GM12891 (cell line): ENCODE measurements at regions not wholly inside any gene's neighbourhood (a gene's known extent, or its start where the extent isn't known, plus 50 kb on each side); places are given as distances from the start of the nearest gene placed in this dataset.

Experiments used
- DNase-seq: peaks from one replicate; pipeline ENCODE4 v3.0.0; 2011; ENCODE audit warnings: low spot score; ENCODE audit not compliant: insufficient read length
- FAIRE-seq: peaks from 2 replicates; lab custom pipeline; 2011; peaks lifted over from hg19 to GRCh38; lab: Jason Lieb, UNC
- PAX5 ChIP-seq: IDR thresholded peaks from 2 replicates; pipeline ENCODE4 v1.6.1; 2011; ENCODE audit warnings: low read length, moderate library complexity, mild to moderate bottlenecking; ENCODE audit not compliant: insufficient read depth, severe bottlenecking
- POLR2A ChIP-seq: IDR thresholded peaks from 2 replicates; pipeline ENCODE4 v1.6.1; 2011; ENCODE audit warnings: low read depth, low read length, control low read depth
- POLR2AphosphoS5 ChIP-seq: IDR thresholded peaks from 2 replicates; pipeline ENCODE4 v1.6.1; 2011; ENCODE audit warnings: low read depth, low read length, control low read depth
- POU2F2 ChIP-seq: IDR thresholded peaks from 2 replicates; pipeline ENCODE4 v1.6.1; 2011; ENCODE audit warnings: low read depth, mild to moderate bottlenecking, control low read depth, low read length, moderate library complexity
- SPI1 ChIP-seq: IDR thresholded peaks from 2 replicates; pipeline ENCODE4 v1.6.1; 2011; ENCODE audit warnings: low read depth, low read length, control low read depth
- TAF1 ChIP-seq: IDR thresholded peaks from 2 replicates; pipeline ENCODE4 v1.6.1; 2011; ENCODE audit warnings: low read depth, low read length, control low read depth

DNA sequence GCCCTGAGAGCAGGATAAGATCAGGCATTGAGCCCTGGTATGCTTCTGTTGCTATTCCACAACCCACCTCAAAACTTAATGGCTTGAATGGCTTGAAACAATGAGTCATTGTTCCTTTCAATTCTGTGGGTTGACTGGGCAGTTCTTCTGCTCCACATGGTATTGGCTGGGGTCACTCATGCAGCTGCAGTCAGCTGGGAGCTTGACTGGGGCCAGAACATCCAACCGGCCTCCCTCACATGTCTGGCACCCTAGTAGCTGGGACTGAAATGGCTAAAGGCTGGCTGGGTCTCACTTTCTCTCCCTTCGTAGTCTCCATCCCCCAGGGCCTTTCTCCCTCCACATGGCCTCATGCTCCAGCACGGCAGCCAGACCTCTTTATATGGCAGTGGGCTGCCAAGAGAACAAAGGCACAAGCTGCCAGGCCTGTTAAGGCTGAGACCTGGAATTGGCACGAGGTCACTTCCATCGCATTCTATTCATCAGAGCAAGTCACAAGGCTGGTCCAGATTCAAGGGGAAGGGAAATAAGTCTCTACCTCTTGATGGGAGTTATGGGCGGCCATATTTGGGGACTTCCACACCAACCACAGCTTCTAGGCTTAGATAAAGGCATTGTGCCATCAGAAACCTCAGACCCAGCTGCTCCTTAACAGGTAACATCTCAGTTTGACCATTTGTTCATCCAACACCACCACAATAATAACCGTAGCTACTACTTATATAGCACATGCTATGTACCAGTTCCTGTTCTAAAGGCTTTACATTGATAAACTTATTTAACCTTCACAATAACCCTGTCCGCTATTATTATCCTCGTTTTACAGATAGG, 159.7 kb upstream of the ATP6AP2 start:
- DNase-seq: no peak

GRCh38 chrX:40418813-40419195, 162.0 kb upstream of the ATP6AP2 start:
- TF ChIP-seq PAX5: no peak
- no peak for TF ChIP-seq POLR2AphosphoS5
- TF ChIP-seq POU2F2: no peak
- no peak for TF ChIP-seq SPI1
- TF ChIP-seq POLR2A: no peak
- no peak for TF ChIP-seq TAF1
- DNase-seq: no peak
- FAIRE-seq: no peak

More for the DNA sequence above, 159.7 kb upstream of the ATP6AP2 start:
- 0 out of 2 replicates have a peak, but pooled peaks have one; percentile 9 for TF ChIP-seq SPI1
- no peak for TF ChIP-seq POU2F2
- FAIRE-seq: no peak

DNA sequence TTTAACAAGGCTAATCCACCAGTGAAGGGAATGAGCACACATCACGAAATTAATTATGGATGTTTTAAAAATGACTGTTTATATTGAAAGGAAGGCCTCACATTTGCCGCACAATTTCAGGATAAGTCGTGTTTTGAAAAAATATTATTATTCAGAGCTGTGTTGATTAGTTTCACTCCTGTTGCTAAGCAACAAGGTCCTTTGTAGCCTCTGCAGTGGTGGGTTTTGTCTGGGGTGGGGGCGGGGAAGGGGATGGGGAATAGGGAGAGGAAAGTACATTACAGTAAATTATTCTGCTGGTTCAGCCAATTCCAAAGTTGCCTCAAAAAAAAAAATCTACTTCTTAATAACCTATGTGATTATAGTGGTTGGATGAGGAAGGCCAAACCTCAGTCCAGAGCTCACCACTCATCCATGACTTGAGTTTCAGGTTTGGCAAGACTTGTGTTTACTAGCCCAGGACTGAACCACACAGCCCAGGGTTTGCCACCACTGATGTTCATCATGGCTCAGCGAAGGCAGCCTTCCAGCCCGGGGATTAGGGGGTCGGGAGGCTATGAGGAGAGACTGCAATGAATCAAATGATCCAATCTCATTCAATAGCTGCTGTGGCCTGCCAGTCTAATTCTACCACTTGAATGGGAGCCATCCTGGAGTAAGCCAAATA, 162.5 kb upstream of the ATP6AP2 start:
- TF ChIP-seq PAX5: no peak
- TF ChIP-seq POLR2AphosphoS5: no peak
- TF ChIP-seq SPI1: no peak
- TF ChIP-seq TAF1: no peak
- TF ChIP-seq POLR2A: no peak
- DNase-seq (no peak), FAIRE-seq (no peak)

DNA sequence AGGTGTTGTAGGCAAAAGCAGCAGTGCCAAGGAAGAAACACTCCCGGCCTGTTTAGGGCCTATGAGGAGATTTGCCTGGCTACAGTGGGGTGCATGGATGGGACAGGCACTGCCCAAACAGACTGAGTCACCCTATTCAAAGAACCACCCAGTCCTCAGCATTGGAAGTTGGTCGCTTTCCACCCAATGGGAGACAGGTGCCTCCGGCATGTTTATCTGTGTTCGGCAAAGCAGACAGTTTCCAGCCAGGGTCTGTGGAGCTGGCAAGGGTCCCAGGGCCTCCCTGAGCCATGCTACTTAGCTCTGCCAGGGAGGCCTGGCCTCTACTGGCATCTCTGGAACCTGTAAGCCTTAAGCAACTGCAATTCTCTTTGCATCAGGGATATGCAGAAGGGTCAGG, 165.1 kb upstream of the ATP6AP2 start:
- no peak for DNase-seq

DNA sequence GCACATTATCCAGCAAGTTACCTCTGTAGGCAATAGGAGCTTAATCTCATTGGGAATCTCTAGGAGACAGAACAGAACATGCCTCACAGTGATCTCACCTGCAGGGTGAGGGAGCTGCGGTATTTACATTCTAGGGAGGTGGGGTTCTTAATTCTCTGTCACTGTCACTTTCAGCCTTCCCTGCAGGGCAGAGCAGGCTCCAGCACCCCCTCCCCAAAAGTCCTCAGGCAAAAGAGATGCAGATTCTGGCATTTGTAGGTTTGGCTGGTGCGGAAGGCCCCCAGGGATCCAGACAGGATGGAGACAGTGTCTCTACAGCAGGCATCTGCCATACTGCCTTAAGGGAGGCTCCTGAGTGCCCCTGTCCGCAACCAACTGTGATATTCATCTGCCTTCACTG, 166.4 kb upstream of the ATP6AP2 start:
- DNase-seq: no peak

More for the DNA sequence above, 165.1 kb upstream of the ATP6AP2 start:
- FAIRE-seq: no peak
- TF ChIP-seq POU2F2 (no peak), POLR2A (no peak), POLR2AphosphoS5 (no peak), SPI1 (no peak)

DNA sequence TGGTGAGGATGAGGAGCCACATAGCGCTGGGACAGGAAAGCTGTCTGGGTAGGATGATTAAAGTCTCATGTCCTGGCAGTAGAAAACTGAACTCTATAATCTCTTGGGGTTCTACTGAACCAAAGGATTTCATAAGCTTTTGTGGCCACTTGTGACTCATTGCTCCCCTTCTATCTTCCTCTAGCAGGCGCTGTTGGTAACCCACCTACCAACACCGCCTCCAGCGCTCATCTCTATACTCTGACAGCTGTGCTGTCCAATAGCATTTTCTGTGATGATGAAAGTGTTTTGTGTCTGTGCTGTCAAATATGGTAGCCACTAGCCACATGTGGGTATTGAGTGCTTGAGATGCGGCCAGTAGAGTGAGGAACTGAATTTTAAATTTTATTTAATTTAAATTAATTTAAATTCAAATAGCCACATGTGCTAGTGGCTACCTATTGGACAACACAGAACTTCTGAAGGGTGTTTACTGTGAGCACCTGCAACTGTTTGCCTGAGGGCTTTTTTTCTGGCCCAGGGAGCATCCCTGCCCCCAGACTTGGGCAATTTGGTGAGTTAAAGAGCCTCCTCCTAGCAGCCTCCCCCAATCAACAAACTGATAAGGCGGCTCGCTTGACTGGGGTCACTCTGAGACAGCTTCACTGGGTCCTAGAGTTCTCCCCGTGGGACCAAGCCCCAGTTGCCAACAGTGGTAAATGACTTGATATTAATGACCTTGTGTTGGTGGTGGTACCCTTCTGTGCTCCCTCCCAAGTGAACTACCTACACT, 169.2 kb upstream of the ATP6AP2 start:
- FAIRE-seq (no peak), DNase-seq (no peak)
- TF ChIP-seq POU2F2 (no peak), TAF1 (no peak), POLR2A (no peak), SPI1 (no peak), PAX5 (no peak), POLR2AphosphoS5 (no peak)

More for the DNA sequence above, 166.4 kb upstream of the ATP6AP2 start:
- FAIRE-seq: no peak
- TF ChIP-seq POLR2AphosphoS5 (no peak), SPI1 (no peak), POU2F2 (no peak), PAX5 (no peak), POLR2A (no peak), TAF1 (no peak)

- no peak for FAIRE-seq
- DNase-seq: no peak
- TF ChIP-seq POLR2A (no peak), TAF1 (no peak), POU2F2 (no peak), PAX5 (no peak), POLR2AphosphoS5 (no peak)
Observed at GRCh38 chrX:40410859-40411258, 169.9 kb upstream of the ATP6AP2 start.

DNA sequence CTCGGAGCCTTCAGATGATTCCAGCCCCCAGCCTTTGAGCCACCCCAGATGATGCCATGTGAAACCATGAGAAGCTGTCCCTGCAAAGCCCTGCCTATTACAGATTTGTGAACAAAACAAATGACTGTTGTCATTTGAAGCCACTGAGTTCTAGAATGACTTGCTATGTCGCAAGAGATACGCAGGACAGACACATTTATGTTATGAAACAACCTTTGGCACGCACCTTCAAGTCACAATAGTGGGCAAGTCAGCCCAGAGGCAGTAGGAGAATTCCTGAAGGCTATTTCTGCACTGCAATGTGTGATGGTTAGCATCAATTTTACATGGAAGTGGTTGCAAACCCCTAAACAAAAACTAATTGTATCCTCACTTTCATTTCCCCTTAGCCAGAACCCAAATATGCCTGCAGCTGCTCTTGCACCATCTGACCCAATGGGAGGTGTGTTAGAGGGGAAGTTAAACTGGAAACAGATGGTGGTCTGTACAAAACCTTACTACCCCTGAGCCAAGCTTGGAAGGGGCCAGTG, 174.4 kb upstream of the ATP6AP2 start:
- peak; percentile 13 for FAIRE-seq

GRCh38 chrX:40405399-40405798, 175.4 kb upstream of the ATP6AP2 start:
- FAIRE-seq (peak; percentile 56), DNase-seq (no peak)
- TF ChIP-seq POLR2AphosphoS5 (no peak), SPI1 (no peak), PAX5 (no peak), POLR2A (no peak), TAF1 (no peak), POU2F2 (no peak)

More for the DNA sequence above, 174.4 kb upstream of the ATP6AP2 start:
- no peak for DNase-seq
- TF ChIP-seq POLR2AphosphoS5 (no peak), POLR2A (no peak), SPI1 (peak; percentile 44; the same call in 1 of the 2 replicates), TAF1 (no peak), POU2F2 (no peak), PAX5 (no peak)
